H1 (cell line): ENCODE measurements at regions not wholly inside any gene's neighbourhood (a gene's known extent, or its start where the extent isn't known, plus 50 kb on each side); places are given as distances from the start of the nearest gene placed in this dataset.

Experiments used
- CTCF ChIA-PET: fragments of 300-600 bp; sonication (Branson Sonifier 250); formaldehyde crosslinking; loops from one replicate; lab custom pipeline; 2021; ENCODE audit not compliant: partially characterized antibody; lab: Charles Lee
- POLR2A ChIA-PET: fragments of 300-600 bp; sonication (Branson Sonifier 250); formaldehyde crosslinking; loops from one replicate; lab custom pipeline; 2021; ENCODE audit warnings: inconsistent platforms; ENCODE audit not compliant: partially characterized antibody; lab: Charles Lee
- DNase-seq, 2 experiments: peaks; one replicate each; pipeline versions ENCODE4 v3.0.0 to v3.0.0-alpha.2; 2010 to 2022; ENCODE audit warnings: low spot score in 2 of 2, low read depth in 1 of 2, mixed read lengths in 1 of 2
- FAIRE-seq: peaks from 2 replicates; lab custom pipeline; 2011; peaks lifted over from hg19 to GRCh38; lab: Jason Lieb, UNC
- H2AFZ ChIP-seq: 2 replicates; pipeline ENCODE4 v1.8.1; 2012; ENCODE audit warnings: low read length, inconsistent platforms
- H2AK5ac ChIP-seq: 2 replicates; pipeline ENCODE4 v1.6.1; 2013; ENCODE audit warnings: low read depth, low read length
- H2BK120ac ChIP-seq: replicated peaks from 2 replicates; pipeline ENCODE3; 2013; ENCODE audit warnings: low read depth, low read length, inconsistent platforms
- H2BK12ac ChIP-seq: 2 replicates; pipeline ENCODE4 v1.6.1; 2013; ENCODE audit warnings: low read depth, low read length
- H2BK15ac ChIP-seq: 2 replicates; pipeline ENCODE4 v1.6.1; 2013; ENCODE audit warnings: low read length
- H2BK20ac ChIP-seq: 2 replicates; pipeline ENCODE4 v1.6.1; 2013; ENCODE audit warnings: low read length
- H2BK5ac ChIP-seq: 2 replicates; pipeline ENCODE4 v1.6.1; 2013; ENCODE audit warnings: low read depth, low read length
- H3K14ac ChIP-seq: 2 replicates; pipeline ENCODE4 v1.6.1; 2013; ENCODE audit warnings: inconsistent platforms; ENCODE audit not compliant: insufficient read length
- H3K18ac ChIP-seq: 2 replicates; pipeline ENCODE4 v1.6.1; 2013; ENCODE audit warnings: low read length; ENCODE audit errors: extremely low read depth
- H3K23ac ChIP-seq: 2 replicates; pipeline ENCODE4 v1.6.1; 2013; ENCODE audit warnings: inconsistent platforms; ENCODE audit not compliant: insufficient read length
- H3K23me2 ChIP-seq: 2 replicates; pipeline ENCODE4 v1.6.1; 2013; ENCODE audit warnings: low read depth, low read length
- H3K27ac ChIP-seq: 2 replicates; pipeline ENCODE4 v1.6.1; 2011; ENCODE audit warnings: low read depth, low read length, inconsistent platforms
- H3K27me3 ChIP-seq, 4 experiments: replicated peaks in 1 of 4; 1 replicate in 1 of 4; 2 replicates in 3 of 4; pipeline versions ENCODE4 v1.6.1 to v1.8.1; 2011 to 2013; ENCODE audit warnings: low read length in 3 of 4, mild to moderate bottlenecking in 3 of 4, inconsistent platforms in 2 of 4, mixed read lengths in 2 of 4, moderate library complexity in 1 of 4; ENCODE audit not compliant: control insufficient read depth in 3 of 4, insufficient read depth in 3 of 4; ENCODE audit errors: extremely low read depth in 1 of 4
- H3K36me3 ChIP-seq, 4 experiments: 2 replicates each; pipeline versions ENCODE4 v1.6.1 to v1.8.1; 2011 to 2013; ENCODE audit warnings: mild to moderate bottlenecking in 4 of 4, low read length in 3 of 4, moderate library complexity in 2 of 4, control low read depth in 1 of 4, inconsistent platforms in 1 of 4; ENCODE audit not compliant: insufficient read depth in 4 of 4, control insufficient read depth in 2 of 4
- H3K4ac ChIP-seq: replicated peaks from 2 replicates; pipeline ENCODE3; 2013; ENCODE audit warnings: low read length, low read depth, mixed read lengths, inconsistent platforms; ENCODE audit not compliant: insufficient read length
- H3K4me1 ChIP-seq, 4 experiments: replicated peaks in 1 of 4; 1 replicate in 1 of 4; 2 replicates in 3 of 4; pipeline versions ENCODE4 v1.6.1 to v1.8.1; 2011 to 2013; ENCODE audit warnings: low read length in 3 of 4, inconsistent platforms in 2 of 4, mixed read lengths in 1 of 4; ENCODE audit not compliant: insufficient read depth in 4 of 4, control insufficient read depth in 3 of 4
- H3K4me2 ChIP-seq, 2 experiments: 2 replicates each; pipeline versions ENCODE4 v1.6.1 to v1.8.1; 2011 to 2013; ENCODE audit warnings: low read depth in 2 of 2, low read length in 2 of 2, control low read depth in 1 of 2, inconsistent platforms in 1 of 2, mild to moderate bottlenecking in 1 of 2; ENCODE audit not compliant: insufficient read depth in 1 of 2
- H3K4me3 ChIP-seq, 4 experiments: fragments of 200-600, 300-600 bp in 1 of 4; sonication (generic), shearing (Covaris generic), sonication (Bioruptor Twin) in 1 of 4; 2 replicates each; pipeline versions ENCODE4 v1.5.1 to v1.8.1; 2011 to 2016; ENCODE audit warnings: low read length in 4 of 4, low read depth in 3 of 4, control low read depth in 2 of 4, inconsistent platforms in 2 of 4, mild to moderate bottlenecking in 2 of 4, mixed read lengths in 1 of 4, moderate library complexity in 1 of 4; ENCODE audit not compliant: insufficient read depth in 2 of 4; ENCODE audit errors: extremely low read depth in 1 of 4
- H3K56ac ChIP-seq: replicated peaks from 2 replicates; pipeline ENCODE3; 2013; ENCODE audit warnings: low read depth, mild to moderate bottlenecking, mixed read lengths, low read length, inconsistent platforms; ENCODE audit not compliant: insufficient read length
- H3K79me1 ChIP-seq: 2 replicates; pipeline ENCODE4 v1.6.1; 2013; ENCODE audit warnings: low read depth, low read length, control low read depth
- H3K79me2 ChIP-seq, 2 experiments: 2 replicates each; pipeline versions ENCODE4 v1.6.1 to v1.8.1; 2012 to 2013; ENCODE audit warnings: low read length in 2 of 2, mild to moderate bottlenecking in 2 of 2, inconsistent platforms in 1 of 2; ENCODE audit not compliant: insufficient read depth in 2 of 2, control insufficient read depth in 1 of 2
- H3K9ac ChIP-seq, 4 experiments: replicated peaks in 1 of 4; 1 replicate in 1 of 4; 2 replicates in 3 of 4; pipeline versions ENCODE4 v1.6.1 to v1.8.1; 2011 to 2013; ENCODE audit warnings: low read depth in 3 of 4, low read length in 3 of 4, control low read depth in 2 of 4, mild to moderate bottlenecking in 2 of 4, moderate library complexity in 2 of 4, inconsistent platforms in 1 of 4; ENCODE audit errors: extremely low read depth in 1 of 4
- H3K9me3 ChIP-seq, 2 experiments: 2 replicates each; pipeline versions ENCODE4 v1.6.1 to v1.8.1; 2012 to 2013; ENCODE audit warnings: mild to moderate bottlenecking in 2 of 2, moderate library complexity in 2 of 2, control low read depth in 1 of 2, inconsistent platforms in 1 of 2, low read depth in 1 of 2, low read length in 1 of 2, mixed read lengths in 1 of 2; ENCODE audit not compliant: insufficient read depth in 2 of 2
- H4K20me1 ChIP-seq, 2 experiments: replicated peaks in 1 of 2; 2 replicates each; pipeline versions ENCODE3 to v1.8.1; 2011 to 2013; ENCODE audit warnings: inconsistent platforms in 2 of 2, low read length in 2 of 2, mild to moderate bottlenecking in 1 of 2; ENCODE audit not compliant: insufficient read depth in 2 of 2, control insufficient read depth in 1 of 2
- H4K5ac ChIP-seq: 2 replicates; pipeline ENCODE4 v1.6.1; 2013; ENCODE audit warnings: low read length, low read depth, mixed read lengths, inconsistent platforms; ENCODE audit not compliant: insufficient read length
- H4K8ac ChIP-seq: 2 replicates; pipeline ENCODE4 v1.8.0; 2013; ENCODE audit warnings: mild to moderate bottlenecking, moderate library complexity, low read length, inconsistent platforms; ENCODE audit not compliant: insufficient read depth; ENCODE audit errors: extremely low read depth
- H4K91ac ChIP-seq: replicated peaks from 2 replicates; pipeline ENCODE3; 2013; ENCODE audit warnings: low read length, mixed read lengths, inconsistent platforms; ENCODE audit not compliant: insufficient read length
- BACH1 ChIP-seq: IDR thresholded peaks from 2 replicates; pipeline ENCODE4 v1.6.1; 2012; ENCODE audit warnings: low read length, improper control_type of control experiment
- BRCA1 ChIP-seq: IDR thresholded peaks from 2 replicates; pipeline ENCODE4 v1.6.1; 2012; ENCODE audit warnings: low read depth, low read length, improper control_type of control experiment
- CHD1 ChIP-seq: IDR thresholded peaks from 2 replicates; pipeline ENCODE4 v1.6.1; 2012; ENCODE audit warnings: low read depth, low read length, improper control_type of control experiment
- EGR1 ChIP-seq: IDR thresholded peaks from 2 replicates; pipeline ENCODE4 v1.6.1; 2011; ENCODE audit warnings: low read depth, low read length, borderline replicate concordance
- EZH2 ChIP-seq: fragments of 200-600 bp; sonication (generic); IDR thresholded peaks from 2 replicates; pipeline ENCODE4 v1.7.1; 2012; ENCODE audit warnings: low read depth, mild to moderate bottlenecking, moderate library complexity, low read length, inconsistent platforms; ENCODE audit not compliant: severe bottlenecking
- HDAC2 ChIP-seq, 2 experiments: fragments of 300-600 bp in 1 of 2; sonication (generic) in 1 of 2; IDR thresholded peaks; 2 replicates each; pipeline ENCODE4 v1.6.1; 2011 to 2012; ENCODE audit warnings: low read depth in 2 of 2, low read length in 2 of 2, mild to moderate bottlenecking in 2 of 2, moderate library complexity in 2 of 2, borderline replicate concordance in 1 of 2, inconsistent platforms in 1 of 2
- KDM4A ChIP-seq: IDR thresholded peaks from one replicate; pipeline ENCODE4 v1.7.1; 2012; ENCODE audit warnings: low read depth, mild to moderate bottlenecking, moderate library complexity, low read length, inconsistent platforms; ENCODE audit not compliant: severe bottlenecking
- NANOG ChIP-seq: IDR thresholded peaks from 2 replicates; pipeline ENCODE4 v1.6.1; 2011; ENCODE audit warnings: low read length, low read depth, mild to moderate bottlenecking, inconsistent platforms; ENCODE audit not compliant: insufficient read depth, poor library complexity, severe bottlenecking
- POU5F1 ChIP-seq: IDR thresholded peaks from 2 replicates; pipeline ENCODE4 v1.6.1; 2011; ENCODE audit warnings: low read depth, mild to moderate bottlenecking, low read length, moderate library complexity
- SP4 ChIP-seq: IDR thresholded peaks from 2 replicates; pipeline ENCODE4 v1.6.1; 2012; ENCODE audit warnings: low read length, inconsistent platforms
- SUZ12 ChIP-seq: fragments of 200-600 bp; sonication (generic); IDR thresholded peaks from 2 replicates; pipeline ENCODE4 v1.6.1; 2012; ENCODE audit warnings: mild to moderate bottlenecking, inconsistent platforms, low read length, moderate library complexity, mixed read lengths
- WGBS, 2 experiments: shearing (Covaris generic) in 1 of 2; methylation state at CpG; one replicate each; pipeline versions ENCODE4 v1.1.6 to v1.1.7; 2013 to 2015; ENCODE audit warnings: low lambda C conversion rate in 2 of 2, mixed read lengths in 2 of 2, inconsistent platforms in 1 of 2, low coverage in 1 of 2, missing lambda C conversion rate in 1 of 2; ENCODE audit not compliant: insufficient replicate concordance in 2 of 2, insufficient coverage in 1 of 2, insufficient read length in 1 of 2; ENCODE audit errors: extremely low coverage in 1 of 2, missing lambda C conversion rate in 1 of 2; 5-methylcytosine and 5-hydroxymethylcytosine counted together

DNA sequence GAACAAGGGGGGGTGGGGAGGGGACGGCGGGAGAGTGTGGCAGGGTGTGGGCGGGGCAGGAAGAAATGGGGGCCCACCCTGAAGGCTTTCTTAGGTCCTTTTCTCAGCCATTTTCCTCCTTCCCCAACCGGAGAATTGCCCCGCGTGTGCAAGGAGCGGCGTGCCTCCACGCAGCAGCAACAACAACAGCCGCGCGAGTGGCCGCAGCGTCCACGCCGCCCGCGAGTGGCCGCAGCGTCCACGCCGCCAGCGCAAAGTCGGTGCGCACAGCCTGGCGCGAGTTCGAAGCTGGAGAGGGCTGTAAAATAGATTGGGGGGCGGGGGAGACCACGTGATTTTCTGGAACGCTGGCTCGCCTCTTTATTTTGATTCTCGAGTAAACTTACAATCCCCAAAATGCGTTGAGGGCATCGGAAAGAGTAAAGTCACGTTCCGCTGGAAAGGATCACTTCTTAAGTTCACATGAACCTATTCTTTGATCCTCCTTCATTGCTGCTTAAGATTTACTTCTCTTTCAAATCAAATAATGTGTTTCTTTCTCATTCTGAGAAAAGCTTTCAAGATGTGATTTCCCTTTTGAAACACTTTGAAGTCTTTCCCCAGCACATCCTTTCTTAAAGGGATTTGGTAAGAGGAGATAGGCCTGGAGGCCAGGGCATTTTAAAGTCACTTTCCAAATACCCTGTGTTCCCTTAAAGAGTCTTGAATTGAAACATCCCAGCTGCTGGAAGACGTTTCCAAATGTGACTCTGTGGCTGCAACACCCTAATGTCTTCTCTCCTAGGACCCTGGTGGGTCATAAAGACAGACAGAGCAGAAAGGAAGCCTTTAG, 66.7 kb upstream of the ZNF217 start:
- no peak overlapping the region for H3K23ac ChIP-seq
- no peaks in the 10 kb centered on the region for H3K36me3 ChIP-seq
- no peak overlapping the region for H3K14ac ChIP-seq
- ChIA-PET POLR2A (interaction anchor here (0.7 to 1.8 kb wide), 4 partner anchors 26 to 104 kb away, joined by 4 to 6 read pairs (median 4); no protein-coding TSS in a partner anchor), CTCF (interaction anchor here (0.6 to 2.0 kb wide), 6 partner anchors 18 to 684 kb away, joined by 3 to 6 read pairs (median 3); no protein-coding TSS in a partner anchor)
- peaks cover 1 to 11% (median 7%) of the 10 kb centered on the region in 4 experiments; a peak in 3 of 7 replicates for H3K4me1 ChIP-seq
- no peak overlapping the region for H2BK20ac ChIP-seq
- peak overlapping the region; percentile 52; the same call in 1 of the 2 replicates for H2BK12ac ChIP-seq
- no peaks in the 10 kb centered on the region for H3K79me2 ChIP-seq
- H4K8ac ChIP-seq, result peak overlapping the region; percentile 99
- no peak overlapping the region for H3K4ac ChIP-seq
- H2BK120ac ChIP-seq, result no peak overlapping the region
- no peaks in the 10 kb centered on the region for H4K20me1 ChIP-seq
- no peaks in the 10 kb centered on the region; the same call in 1 of the 2 replicates for H3K23me2 ChIP-seq
- peak overlapping the region; percentile 89 for H3K18ac ChIP-seq
- H3K27me3 ChIP-seq, result no peaks in the 10 kb centered on the region
- H2AFZ ChIP-seq, result peak overlapping the region; percentile 74; the same call in 1 of the 2 replicates
- FAIRE-seq, result no peak
- no peaks in the 10 kb centered on the region for H3K79me1 ChIP-seq
- H2BK15ac ChIP-seq, result peak overlapping the region; percentile 31; the same call in 1 of the 2 replicates
- H3K9ac ChIP-seq, result 0 out of 7 replicates have a peak overlapping the region, but pooled peaks of 1 of the 4 experiments have one; percentile 35
- H3K4me2 ChIP-seq, result peak overlapping the region; percentile 60 to 71
- peak overlapping the region; percentile 97 for H4K91ac ChIP-seq
- H3K27ac ChIP-seq, result no peak overlapping the region
- peak overlapping the region; percentile 27 to 62 (median 40); a peak in 7 of 8 replicates for H3K4me3 ChIP-seq
- peak overlapping the region; percentile 75 for H4K5ac ChIP-seq
- WGBS, 2 experiments, result 20% methylated on average over 35 of the region's 38 CpGs; no CpG with 5 or more reads in 1 of the 2 experiments
- DNase-seq, result peak in 1 of 2 experiments; percentile 53
- no peak overlapping the region for H3K56ac ChIP-seq
- peak overlapping the region; percentile 61; the same call in 1 of the 2 replicates for H2BK5ac ChIP-seq
- H3K9me3 ChIP-seq, result no peaks in the 10 kb centered on the region
- H2AK5ac ChIP-seq, result no peak overlapping the region
- TF ChIP-seq BRCA1 (no peak), EGR1 (no peak), CHD1 (no peak), KDM4A (peak; percentile 59), NANOG (no peak), BACH1 (no peak), HDAC2 (IDR thresholded peaks at IDR 0.05; ENCODE audit: borderline replicate concordance in 1 of 2, low read depth in 2 of 2, low read length in 2 of 2) (0 out of 4 replicates have a peak, but pooled peaks of 1 of the 2 experiments have one; percentile 55), SUZ12 (no peak), EZH2 (no peak), POU5F1 (0 out of 2 replicates have a peak, but pooled peaks have one; percentile 6), SP4 (no peak)
